ENCODE measurements at regions not wholly inside any gene's neighbourhood (a gene's known extent, or its start where the extent isn't known, plus 50 kb on each side); places are given as distances from the start of the nearest gene placed in this dataset.

- ChIA-PET CTCF (no interaction called here), POLR2A (no interaction called here)
These were observed 86.4 kb downstream of the RBFOX3 start for GRCh38 chr17:79524213-79525187.

DNA sequence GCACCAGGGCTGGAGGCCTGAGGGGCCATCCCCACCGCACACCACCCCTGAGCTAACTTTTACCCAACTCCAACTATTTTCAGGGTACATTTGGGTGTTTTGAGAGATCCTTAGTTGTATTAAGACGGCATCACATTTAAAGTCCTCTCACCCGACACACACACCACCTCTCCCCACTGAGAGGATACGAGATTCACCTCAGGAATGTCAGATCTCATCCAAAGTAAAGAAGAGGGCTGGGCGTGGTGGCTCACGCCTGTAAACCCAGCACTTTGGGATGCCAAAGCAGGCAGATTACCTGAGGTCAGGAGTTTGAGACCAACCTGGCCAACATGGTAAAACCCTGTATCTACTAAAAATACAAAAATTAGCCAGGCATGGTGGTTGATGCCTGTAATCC lies 88.4 kb downstream of the RBFOX3 start:
- CTCF ChIA-PET: interaction anchor here (0.6 kb wide), 1 partner anchor 99 kb away, joined by 3 read pairs; no protein-coding TSS in a partner anchor

GRCh38 chr17:79521225-79521624 lies 89.6 kb downstream of the RBFOX3 start:
- POLR2A ChIA-PET: no interaction called here
- CTCF ChIA-PET: no interaction called here

More for the DNA sequence above, 88.4 kb downstream of the RBFOX3 start:
- POLR2A ChIA-PET: no interaction called here

DNA sequence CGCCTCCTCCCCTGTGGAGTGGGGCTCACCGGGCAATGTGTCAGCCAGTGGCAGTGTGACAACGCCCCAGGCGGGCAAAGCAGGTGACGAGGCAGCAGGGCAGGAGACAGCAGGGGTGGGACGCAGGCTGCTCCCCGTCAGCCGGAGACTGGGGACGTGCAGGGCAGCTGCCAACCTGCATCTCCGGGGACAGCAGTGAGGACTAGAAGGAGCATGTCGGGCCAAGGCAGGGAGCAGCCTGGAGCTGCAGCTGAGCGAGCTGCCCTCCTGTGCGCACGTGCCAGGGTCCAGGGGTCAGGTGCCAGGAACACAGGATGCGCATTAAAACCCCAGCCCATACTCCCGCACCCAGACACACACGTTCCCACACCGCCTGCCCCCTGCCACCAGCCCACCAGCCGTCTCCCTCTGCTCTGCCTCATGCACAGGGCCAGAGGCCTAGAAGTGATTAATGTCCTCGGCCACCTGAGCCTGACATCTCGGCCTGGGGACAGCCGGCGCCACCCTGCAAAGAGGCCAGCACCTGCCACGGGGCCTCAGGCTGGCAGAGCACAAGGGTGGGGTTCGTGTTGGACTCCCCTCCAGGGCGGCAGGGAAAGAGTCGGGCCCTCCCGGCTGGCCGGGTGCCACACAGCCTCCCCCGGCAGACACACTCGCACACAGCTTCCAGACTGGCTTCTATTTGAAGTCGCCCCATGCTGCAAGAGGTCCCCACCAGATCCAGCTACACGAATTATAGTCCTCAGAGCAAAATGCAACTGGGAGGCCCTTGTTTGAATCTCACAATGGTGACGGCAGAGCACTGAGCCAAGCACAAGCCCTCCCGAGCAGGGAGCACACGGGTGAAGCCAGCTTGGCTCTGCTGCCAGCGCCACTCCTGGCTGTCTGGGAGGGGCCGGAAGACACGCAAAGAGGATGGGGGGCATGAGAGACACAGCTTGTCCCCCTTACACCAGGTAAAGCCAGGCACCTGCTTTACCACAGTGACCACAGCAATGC lies 90.4 kb downstream of the RBFOX3 start:
- ChIA-PET POLR2A (no interaction called here), CTCF (no interaction called here)

DNA sequence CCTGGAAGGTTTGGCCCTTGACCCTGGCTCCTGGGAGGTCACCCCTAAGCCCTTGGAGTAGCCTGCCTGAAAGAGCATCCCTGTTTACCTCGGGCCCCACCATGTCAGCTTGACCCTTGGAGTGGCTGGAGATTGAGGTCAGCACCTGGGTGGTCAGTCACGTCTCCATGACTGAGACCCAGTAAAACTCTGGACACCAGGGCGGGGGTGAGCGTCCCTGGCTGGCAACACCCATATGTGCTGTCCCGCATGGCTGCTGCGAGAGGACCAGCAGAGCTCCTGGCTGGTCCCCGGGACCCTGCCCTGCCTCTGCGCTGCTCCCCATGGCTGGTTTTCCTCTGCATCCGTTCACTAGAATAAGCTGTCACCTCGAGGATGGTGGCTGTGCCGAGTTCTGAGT lies 91.2 kb downstream of the RBFOX3 start:
- CTCF ChIA-PET: no interaction called here
- POLR2A ChIA-PET: no interaction called here

- POLR2A ChIA-PET: no interaction called here
- CTCF ChIA-PET: no interaction called here
These were observed 92.0 kb downstream of the RBFOX3 start for GRCh38 chr17:79518585-79519523.

- POLR2A ChIA-PET: no interaction called here
- CTCF ChIA-PET: no interaction called here
These were observed 92.8 kb downstream of the RBFOX3 start for GRCh38 chr17:79517827-79518584.

DNA sequence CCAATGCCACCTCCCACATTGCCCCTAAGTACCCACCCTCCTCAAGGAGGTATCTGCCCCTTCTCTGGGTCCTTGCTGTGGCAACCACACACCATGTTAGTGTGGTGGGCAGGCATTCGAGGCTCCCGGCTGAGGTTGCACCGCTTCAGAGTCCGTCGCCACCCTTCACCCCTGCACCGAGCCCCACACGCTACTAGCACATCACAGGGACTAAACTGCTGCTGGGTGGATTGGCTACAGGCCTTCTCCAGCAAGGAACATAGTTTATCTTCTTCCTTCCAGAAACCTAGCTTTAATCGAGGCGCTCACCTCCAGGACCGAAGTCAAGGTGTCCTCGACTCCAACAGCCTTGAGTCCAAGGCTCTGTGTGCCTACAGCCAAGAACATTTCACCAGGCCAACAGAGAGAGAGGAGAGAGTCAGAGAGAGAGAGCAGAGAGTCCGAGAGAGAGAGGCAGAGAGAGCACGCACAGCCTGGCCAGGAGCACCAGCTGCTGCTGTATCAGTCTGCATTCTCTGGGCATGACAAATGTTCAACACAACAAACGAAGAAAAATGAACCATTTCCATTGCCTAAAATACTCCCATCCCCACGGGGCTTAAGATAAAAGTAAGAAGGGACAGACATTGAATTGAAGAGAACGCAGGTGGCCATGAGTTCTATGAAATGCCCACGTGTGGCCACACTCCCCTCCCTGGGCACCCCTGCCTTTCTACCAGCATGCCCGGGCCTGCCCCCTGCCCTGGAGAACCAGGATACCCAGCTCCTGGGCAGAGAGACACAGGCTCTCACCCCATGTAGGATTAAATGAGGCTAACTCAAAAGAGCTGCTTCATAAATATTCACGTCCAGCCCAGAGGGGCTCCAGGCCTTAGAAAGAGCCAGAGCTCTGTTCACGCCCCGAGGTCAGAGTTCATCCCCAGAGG lies 94.9 kb downstream of the RBFOX3 start:
- POLR2A ChIA-PET: no interaction called here
- CTCF ChIA-PET: no interaction called here

GRCh38 chr17:79515110-79515509 lies 95.7 kb downstream of the RBFOX3 start:
- ChIA-PET POLR2A (no interaction called here), CTCF (no interaction called here)

DNA sequence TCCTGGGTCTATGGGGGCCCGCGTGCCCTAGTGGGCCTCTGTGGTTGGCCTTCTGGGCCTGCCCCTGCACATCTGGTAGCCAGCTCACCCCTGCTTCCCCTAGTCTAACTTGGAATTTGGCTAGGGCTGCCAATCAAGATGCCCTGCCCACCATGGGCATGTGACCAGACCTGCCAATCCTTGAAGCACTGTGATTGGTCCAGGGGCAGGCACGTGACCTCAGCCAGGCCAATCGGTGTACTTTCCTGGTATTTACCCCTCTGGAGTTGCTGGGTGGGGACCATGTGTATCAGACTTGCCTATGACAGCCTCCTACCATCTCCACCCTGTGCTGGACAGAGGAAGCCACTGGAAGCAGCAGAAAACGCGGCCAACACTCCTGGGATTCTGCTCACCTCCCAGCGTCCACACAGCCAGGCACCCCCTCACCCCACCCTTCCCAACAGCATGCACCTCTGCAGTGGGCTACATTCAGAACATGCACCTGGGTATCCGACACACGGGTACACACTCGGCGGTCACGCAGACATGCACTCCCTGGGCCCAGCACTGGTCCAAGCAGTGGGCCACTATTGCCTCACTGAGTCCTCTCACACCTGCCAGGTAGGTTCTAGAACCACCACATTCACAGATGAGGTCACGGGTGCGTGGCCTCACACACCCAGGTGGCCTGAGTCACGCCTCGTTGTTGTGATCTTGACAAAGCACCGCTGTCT lies 96.9 kb downstream of the RBFOX3 start:
- POLR2A ChIA-PET: no interaction called here
- CTCF ChIA-PET: no interaction called here

GRCh38 chr17:79513206-79513605 lies 97.6 kb downstream of the RBFOX3 start:
- ChIA-PET POLR2A (no interaction called here), CTCF (no interaction called here)

- CTCF ChIA-PET: no interaction called here
- POLR2A ChIA-PET: no interaction called here
These were observed 99.4 kb downstream of the RBFOX3 start for GRCh38 chr17:79511471-79511870.

DNA sequence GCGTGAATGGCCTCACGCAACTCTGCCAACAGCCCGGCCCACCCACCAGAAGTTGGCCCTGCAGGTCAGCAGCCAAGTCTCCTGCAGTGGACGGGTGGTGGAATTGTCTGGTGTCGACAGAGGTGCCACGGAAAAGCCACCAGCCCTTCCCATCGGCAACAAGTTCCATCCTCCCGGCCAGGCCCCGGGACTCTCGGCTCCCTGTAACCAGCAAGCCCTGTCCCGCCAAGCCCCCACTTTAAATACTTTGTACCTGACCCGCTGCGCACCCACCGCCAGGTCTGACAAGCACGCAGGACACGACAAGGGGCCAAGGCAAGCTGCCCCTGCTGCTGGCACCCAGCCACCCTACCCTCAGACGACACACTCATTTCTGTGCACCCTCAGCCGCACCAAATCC lies 100.8 kb downstream of the RBFOX3 start:
- ChIA-PET CTCF (no interaction called here), POLR2A (no interaction called here)

GRCh38 chr17:79509490-79509889 lies 101.4 kb downstream of the RBFOX3 start:
- ChIA-PET POLR2A (no interaction called here), CTCF (no interaction called here)

DNA sequence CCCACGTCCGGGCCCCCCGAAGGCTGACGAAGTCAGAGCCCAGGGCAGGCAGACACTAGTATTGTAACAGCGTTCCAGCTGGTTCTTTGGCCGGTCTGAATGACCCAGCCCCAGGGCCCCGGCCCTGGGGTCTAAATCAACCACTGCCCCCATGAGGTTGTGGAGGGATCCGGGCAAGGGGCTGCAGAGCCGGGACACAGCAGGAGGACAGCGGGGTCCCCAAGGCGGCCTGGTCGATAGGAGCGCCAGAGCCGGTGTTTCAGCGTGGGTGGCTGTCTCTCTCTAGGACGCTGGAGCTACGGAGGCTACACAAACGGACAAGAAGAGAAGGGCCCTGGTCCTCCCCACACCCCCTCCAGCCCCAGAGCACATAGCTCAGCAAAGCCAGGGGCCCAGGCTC lies 101.8 kb downstream of the RBFOX3 start:
- CTCF ChIA-PET: no interaction called here
- POLR2A ChIA-PET: no interaction called here

DNA sequence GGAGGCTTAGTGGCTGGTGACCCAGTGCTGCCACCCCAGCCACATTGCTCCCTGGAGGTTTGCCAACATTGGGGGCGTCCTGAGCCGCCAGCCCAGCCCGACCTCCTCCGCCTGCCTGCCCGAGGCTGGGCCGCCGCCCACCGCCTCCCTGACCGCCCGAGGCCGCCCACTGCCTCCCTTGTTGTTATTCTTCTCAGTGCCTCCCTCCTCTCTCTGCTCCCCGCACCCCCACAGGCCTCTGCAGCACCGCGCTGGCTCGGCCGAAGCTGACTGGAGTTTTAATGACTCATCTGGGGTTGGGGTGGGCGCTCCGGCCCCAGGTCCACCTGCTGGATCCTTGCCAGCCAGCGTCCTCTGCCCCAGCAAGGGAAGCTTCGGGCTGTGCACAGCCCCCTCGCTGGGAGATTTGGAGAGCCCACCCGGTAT lies 102.5 kb downstream of the RBFOX3 start:
- ChIA-PET CTCF (no interaction called here), POLR2A (no interaction called here)

DNA sequence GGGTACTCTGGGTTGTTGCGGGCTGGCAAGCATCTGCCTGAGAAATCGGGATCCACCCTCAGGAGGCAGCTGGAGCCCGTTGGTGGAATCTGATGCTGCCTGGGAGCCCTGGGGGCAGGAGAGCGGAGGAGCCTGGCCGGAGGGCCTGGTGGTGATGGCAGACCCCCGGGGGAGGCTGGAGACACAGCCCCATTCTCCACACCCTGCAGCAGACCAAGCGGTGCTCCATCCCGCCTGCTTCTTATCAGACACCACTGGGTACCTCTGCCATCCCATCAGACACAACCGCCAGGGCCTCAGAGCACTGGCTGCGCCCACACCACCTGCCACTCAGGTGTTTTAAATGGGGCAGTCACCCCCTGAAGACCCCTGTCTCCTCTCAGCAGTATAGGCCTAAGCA lies 103.9 kb downstream of the RBFOX3 start:
- POLR2A ChIA-PET: no interaction called here
- CTCF ChIA-PET: no interaction called here

Measured in activated CD8-positive, alpha-beta memory T cell treated with anti-CD3 and anti-CD28 coated beads for 36 hours (primary cell).